ENCODE measurements at regions not wholly inside any gene's neighbourhood (a gene's known extent, or its start where the extent isn't known, plus 50 kb on each side); places are given as distances from the start of the nearest gene placed in this dataset.
"Not testable (repeated sequence)": the region's sequence is repeated elsewhere in the genome, so short reads cannot be mapped to it uniquely, and the experiment has no call there.

DNA sequence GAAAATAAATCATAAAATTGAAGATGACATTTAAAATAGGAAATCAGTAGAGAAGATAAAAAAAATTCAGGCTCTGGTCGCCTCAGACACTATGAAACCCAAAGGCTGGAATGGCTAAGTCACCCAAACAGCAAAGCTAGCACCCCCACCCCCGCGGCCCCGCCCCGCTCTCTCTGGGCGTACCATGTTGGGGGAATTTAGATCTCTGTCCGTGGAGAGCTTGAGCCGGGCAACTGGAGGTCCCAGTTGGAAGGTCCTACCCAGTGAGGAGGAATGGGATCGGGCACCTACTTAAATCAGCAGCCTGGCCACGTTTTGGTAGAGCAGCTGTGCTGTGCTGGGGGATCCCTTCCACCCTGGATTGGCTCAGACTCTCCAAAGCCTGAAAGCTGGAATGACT, 150.6 kb upstream of the ANKRD55 start:
- no peak for DNase-seq (ENCODE audit: low spot score)
- in situ Hi-C loops (cut with MboI; ENCODE audit: low sequenced_read_pairs, unreplicated experiment) = no loop called here
- TF ChIP-seq, protein P1, sequence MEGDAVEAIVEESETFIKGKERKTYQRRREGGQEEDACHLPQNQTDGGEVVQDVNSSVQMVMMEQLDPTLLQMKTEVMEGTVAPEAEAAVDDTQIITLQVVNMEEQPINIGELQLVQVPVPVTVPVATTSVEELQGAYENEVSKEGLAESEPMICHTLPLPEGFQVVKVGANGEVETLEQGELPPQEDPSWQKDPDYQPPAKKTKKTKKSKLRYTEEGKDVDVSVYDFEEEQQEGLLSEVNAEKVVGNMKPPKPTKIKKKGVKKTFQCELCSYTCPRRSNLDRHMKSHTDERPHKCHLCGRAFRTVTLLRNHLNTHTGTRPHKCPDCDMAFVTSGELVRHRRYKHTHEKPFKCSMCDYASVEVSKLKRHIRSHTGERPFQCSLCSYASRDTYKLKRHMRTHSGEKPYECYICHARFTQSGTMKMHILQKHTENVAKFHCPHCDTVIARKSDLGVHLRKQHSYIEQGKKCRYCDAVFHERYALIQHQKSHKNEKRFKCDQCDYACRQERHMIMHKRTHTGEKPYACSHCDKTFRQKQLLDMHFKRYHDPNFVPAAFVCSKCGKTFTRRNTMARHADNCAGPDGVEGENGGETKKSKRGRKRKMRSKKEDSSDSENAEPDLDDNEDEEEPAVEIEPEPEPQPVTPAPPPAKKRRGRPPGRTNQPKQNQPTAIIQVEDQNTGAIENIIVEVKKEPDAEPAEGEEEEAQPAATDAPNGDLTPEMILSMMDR (IDR thresholded peaks at IDR 0.05; ENCODE audit: borderline replicate concordance, control extremely low read depth, extremely low read depth, insufficient read depth, missing control alignments) = no peak

DNA sequence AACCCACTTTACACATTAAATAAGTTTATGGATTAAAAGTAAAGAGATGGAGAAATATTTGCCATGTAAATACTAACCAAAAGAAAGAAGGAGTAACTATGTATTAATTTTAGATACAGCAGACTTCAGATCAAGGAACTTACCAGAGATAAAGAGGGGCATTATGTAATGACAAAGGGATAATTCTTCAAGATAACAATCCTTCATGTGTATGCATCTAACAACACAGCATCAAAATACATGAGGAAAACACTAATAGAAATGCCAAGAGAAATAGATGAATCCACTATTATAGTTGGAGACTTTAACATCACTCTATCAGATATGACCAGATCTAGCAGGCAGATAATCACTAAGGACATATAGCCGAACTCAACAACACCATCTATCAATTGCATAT, 149.8 kb upstream of the ANKRD55 start:
- TF ChIP-seq, protein P1 (IDR thresholded peaks at IDR 0.05; ENCODE audit: borderline replicate concordance, control extremely low read depth, extremely low read depth, insufficient read depth, missing control alignments) = no peak
- DNase-seq (ENCODE audit: low spot score) = no peak
- in situ Hi-C loops (cut with MboI; ENCODE audit: low sequenced_read_pairs, unreplicated experiment) = no loop called here

DNA sequence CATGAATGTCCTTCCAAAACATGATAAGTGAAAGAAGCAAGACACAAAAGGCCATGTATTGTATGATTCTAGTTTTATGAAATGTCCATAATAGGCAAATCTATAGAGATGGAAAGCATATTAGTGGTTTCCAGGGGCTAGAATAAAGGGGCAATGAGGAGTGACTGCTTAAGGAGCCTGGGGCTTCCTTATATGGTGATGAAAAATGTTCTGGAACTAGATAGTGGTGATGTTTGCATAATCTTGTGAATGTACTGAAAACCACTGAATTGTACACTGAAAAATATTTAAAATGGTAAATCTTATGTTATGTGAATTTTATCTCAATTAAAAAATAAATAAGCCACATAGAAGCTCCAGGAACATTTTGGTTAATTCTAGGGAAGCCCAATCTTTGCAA, 144.4 kb upstream of the ANKRD55 start:
- TF ChIP-seq, protein P1 (IDR thresholded peaks at IDR 0.05; ENCODE audit: borderline replicate concordance, control extremely low read depth, extremely low read depth, insufficient read depth, missing control alignments) = no peak
- in situ Hi-C loops (cut with MboI; ENCODE audit: low sequenced_read_pairs, unreplicated experiment) = no loop called here
- no peak for DNase-seq (ENCODE audit: low spot score)

- TF ChIP-seq, protein P1 (IDR thresholded peaks at IDR 0.05; ENCODE audit: borderline replicate concordance, control extremely low read depth, extremely low read depth, insufficient read depth, missing control alignments) = no peak
- no peak for DNase-seq (ENCODE audit: low spot score)
- in situ Hi-C loops (cut with MboI; ENCODE audit: low sequenced_read_pairs, unreplicated experiment) = no loop called here
Observed at GRCh38 chr5:56376128-56376527, 143.0 kb upstream of the ANKRD55 start.

GRCh38 chr5:56375011-56375410, 141.9 kb upstream of the ANKRD55 start:
- TF ChIP-seq, protein P1 (IDR thresholded peaks at IDR 0.05; ENCODE audit: borderline replicate concordance, control extremely low read depth, extremely low read depth, insufficient read depth, missing control alignments) = no peak
- in situ Hi-C loops (cut with MboI; ENCODE audit: low sequenced_read_pairs, unreplicated experiment) = no loop called here
- no peak for DNase-seq (ENCODE audit: low spot score)

GRCh38 chr5:56372491-56372890, 139.4 kb upstream of the ANKRD55 start:
- DNase-seq (ENCODE audit: low spot score); in situ Hi-C loops (cut with MboI; ENCODE audit: low sequenced_read_pairs, unreplicated experiment): not testable (repeated sequence)

- TF ChIP-seq, protein P1 (IDR thresholded peaks at IDR 0.05; ENCODE audit: borderline replicate concordance, control extremely low read depth, extremely low read depth, insufficient read depth, missing control alignments) = no peak
- in situ Hi-C loops (cut with MboI; ENCODE audit: low sequenced_read_pairs, unreplicated experiment) = no loop called here
- no peak for DNase-seq (ENCODE audit: low spot score)
Observed at GRCh38 chr5:56369361-56369811, 136.3 kb upstream of the ANKRD55 start.

Measured in GM13976 (cell line).